ENCODE measurements at regions not wholly inside any gene's neighbourhood (a gene's known extent, or its start where the extent isn't known, plus 50 kb on each side); places are given as distances from the start of the nearest gene placed in this dataset.
"Not testable (repeated sequence)": the region's sequence is repeated elsewhere in the genome, so short reads cannot be mapped to it uniquely, and the experiment has no call there.

- no peak for DNase-seq
- no peak overlapping the region for H3K4me3 ChIP-seq (ENCODE audit: low read depth, low read length)
- TF ChIP-seq CTCF (IDR thresholded peaks at IDR 0.05; ENCODE audit: low read depth, low read length, missing control alignments), result no peak
- no peak overlapping the region for H3K27ac ChIP-seq
- in situ Hi-C loops (cut with HindIII; ENCODE audit: low pct_ligation_motif_present, low sequenced_read_pairs), result no loop called here
- H3K27me3 ChIP-seq (replicated peaks), result no peaks in the 10 kb centered on the region
- H3K36me3 ChIP-seq (replicated peaks), result no peaks in the 10 kb centered on the region
Measured at GRCh38 chr7:98778421-98778820, 91.4 kb downstream of the TMEM130 start.

- Histone ChIP-seq H3K36me3 (replicated peaks) (no peaks in the 10 kb centered on the region), H3K27ac (no peak overlapping the region), H3K27me3 (replicated peaks) (no peaks in the 10 kb centered on the region), H3K4me3 (ENCODE audit: low read depth, low read length) (no peak overlapping the region)
- no peak for DNase-seq
- in situ Hi-C loops (cut with HindIII; ENCODE audit: low pct_ligation_motif_present, low sequenced_read_pairs), result no loop called here
- no peak for TF ChIP-seq CTCF (IDR thresholded peaks at IDR 0.05; ENCODE audit: low read depth, low read length, missing control alignments)
Measured at GRCh38 chr7:98779800-98780587, 89.8 kb downstream of the TMEM130 start.

GRCh38 chr7:98784216-98784785 lies 85.5 kb downstream of the TMEM130 start:
- H3K27me3 ChIP-seq (replicated peaks), result no peaks in the 10 kb centered on the region
- H3K27ac ChIP-seq, result no peak overlapping the region
- no peak overlapping the region for H3K4me3 ChIP-seq (ENCODE audit: low read depth, low read length)
- DNase-seq, result no peak
- in situ Hi-C loops (cut with HindIII; ENCODE audit: low pct_ligation_motif_present, low sequenced_read_pairs), result no loop called here
- no peaks in the 10 kb centered on the region for H3K36me3 ChIP-seq (replicated peaks)
- no peak for TF ChIP-seq CTCF (IDR thresholded peaks at IDR 0.05; ENCODE audit: low read depth, low read length, missing control alignments)

- H3K27me3 ChIP-seq (replicated peaks), result no peaks in the 10 kb centered on the region
- H3K36me3 ChIP-seq (replicated peaks), result no peaks in the 10 kb centered on the region
- no peak overlapping the region for H3K4me3 ChIP-seq (ENCODE audit: low read depth, low read length)
- TF ChIP-seq CTCF (IDR thresholded peaks at IDR 0.05; ENCODE audit: low read depth, low read length, missing control alignments), result no peak
- H3K27ac ChIP-seq, result no peak overlapping the region
- in situ Hi-C loops (cut with HindIII; ENCODE audit: low pct_ligation_motif_present, low sequenced_read_pairs), result no loop called here
- no peak for DNase-seq
Measured at GRCh38 chr7:98785929-98786571, 83.8 kb downstream of the TMEM130 start.

GRCh38 chr7:98788966-98789365 lies 80.8 kb downstream of the TMEM130 start:
- no peaks in the 10 kb centered on the region for H3K27me3 ChIP-seq (replicated peaks)
- DNase-seq, result no peak
- H3K27ac ChIP-seq, result no peak overlapping the region
- no peaks in the 10 kb centered on the region for H3K36me3 ChIP-seq (replicated peaks)
- in situ Hi-C loops (cut with HindIII; ENCODE audit: low pct_ligation_motif_present, low sequenced_read_pairs), result no loop called here
- TF ChIP-seq CTCF (IDR thresholded peaks at IDR 0.05; ENCODE audit: low read depth, low read length, missing control alignments), result no peak
- no peak overlapping the region for H3K4me3 ChIP-seq (ENCODE audit: low read depth, low read length)

GRCh38 chr7:98794453-98794852 lies 75.4 kb downstream of the TMEM130 start:
- H3K27ac ChIP-seq; H3K4me3 ChIP-seq (ENCODE audit: low read depth, low read length); H3K27me3 ChIP-seq (replicated peaks); H3K36me3 ChIP-seq (replicated peaks); in situ Hi-C loops (cut with HindIII; ENCODE audit: low pct_ligation_motif_present, low sequenced_read_pairs); DNase-seq: not testable (repeated sequence)

Data from brain microvascular endothelial cell (primary cell).